ENCODE measurements at regions not wholly inside any gene's neighbourhood (a gene's known extent, or its start where the extent isn't known, plus 50 kb on each side); places are given as distances from the start of the nearest gene placed in this dataset.

- H3K27me3 ChIP-seq (ENCODE audit: control insufficient read depth, insufficient read depth, low read length) = no peaks in the 10 kb centered on the region
- H3K4me1 ChIP-seq (ENCODE audit: control insufficient read depth, insufficient read depth, low read length) = no peaks in the 10 kb centered on the region
- no peak overlapping the region for H3K4me2 ChIP-seq (ENCODE audit: low read length)
- H3K4me3 ChIP-seq (ENCODE audit: low read length) = no peak overlapping the region
- H3K9ac ChIP-seq (ENCODE audit: low read depth, low read length) = no peak overlapping the region
- no peaks in the 10 kb centered on the region for H3K9me3 ChIP-seq (replicated peaks; ENCODE audit: low read length)
- no peaks in the 10 kb centered on the region for H3K36me3 ChIP-seq (ENCODE audit: insufficient read depth, low read length)
These were observed 1890.7 kb upstream of the NUDT12 start for GRCh38 chr5:105453216-105453807.

- Histone ChIP-seq H3K4me1 (ENCODE audit: control insufficient read depth, insufficient read depth, low read length) (no peaks in the 10 kb centered on the region), H3K9me3 (replicated peaks; ENCODE audit: low read length) (no peaks in the 10 kb centered on the region), H3K4me3 (ENCODE audit: low read length) (no peak overlapping the region), H3K4me2 (ENCODE audit: low read length) (no peak overlapping the region), H3K36me3 (ENCODE audit: insufficient read depth, low read length) (no peaks in the 10 kb centered on the region), H3K9ac (ENCODE audit: low read depth, low read length) (no peak overlapping the region), H3K27me3 (ENCODE audit: control insufficient read depth, insufficient read depth, low read length) (no peaks in the 10 kb centered on the region)
These were observed 1885.7 kb upstream of the NUDT12 start for GRCh38 chr5:105448271-105448670.

- Histone ChIP-seq H3K9me3 (replicated peaks; ENCODE audit: low read length) (no peaks in the 10 kb centered on the region), H3K27me3 (ENCODE audit: control insufficient read depth, insufficient read depth, low read length) (no peaks in the 10 kb centered on the region), H3K4me3 (ENCODE audit: low read length) (no peak overlapping the region), H3K9ac (ENCODE audit: low read depth, low read length) (no peak overlapping the region), H3K4me1 (ENCODE audit: control insufficient read depth, insufficient read depth, low read length) (no peaks in the 10 kb centered on the region), H3K36me3 (ENCODE audit: insufficient read depth, low read length) (no peaks in the 10 kb centered on the region), H3K4me2 (ENCODE audit: low read length) (no peak overlapping the region)
These were observed 1867.9 kb upstream of the NUDT12 start for GRCh38 chr5:105430516-105430915.

GRCh38 chr5:105428451-105429380 lies 1866.1 kb upstream of the NUDT12 start:
- no peaks in the 10 kb centered on the region for H3K4me1 ChIP-seq (ENCODE audit: control insufficient read depth, insufficient read depth, low read length)
- no peaks in the 10 kb centered on the region for H3K27me3 ChIP-seq (ENCODE audit: control insufficient read depth, insufficient read depth, low read length)
- H3K4me3 ChIP-seq (ENCODE audit: low read length) = no peak overlapping the region
- no peak overlapping the region for H3K9ac ChIP-seq (ENCODE audit: low read depth, low read length)
- H3K4me2 ChIP-seq (ENCODE audit: low read length) = no peak overlapping the region
- H3K9me3 ChIP-seq (replicated peaks; ENCODE audit: low read length) = no peaks in the 10 kb centered on the region
- H3K36me3 ChIP-seq (ENCODE audit: insufficient read depth, low read length) = no peaks in the 10 kb centered on the region

GRCh38 chr5:105414067-105414466 lies 1851.5 kb upstream of the NUDT12 start:
- Histone ChIP-seq H3K9me3 (replicated peaks; ENCODE audit: low read length) (no peaks in the 10 kb centered on the region), H3K9ac (ENCODE audit: low read depth, low read length) (no peak overlapping the region), H3K4me1 (ENCODE audit: control insufficient read depth, insufficient read depth, low read length) (no peaks in the 10 kb centered on the region), H3K4me2 (ENCODE audit: low read length) (no peak overlapping the region), H3K4me3 (ENCODE audit: low read length) (no peak overlapping the region), H3K27me3 (ENCODE audit: control insufficient read depth, insufficient read depth, low read length) (no peaks in the 10 kb centered on the region), H3K36me3 (ENCODE audit: insufficient read depth, low read length) (no peaks in the 10 kb centered on the region)

- Histone ChIP-seq H3K4me1 (ENCODE audit: control insufficient read depth, insufficient read depth, low read length) (no peaks in the 10 kb centered on the region), H3K36me3 (ENCODE audit: insufficient read depth, low read length) (no peaks in the 10 kb centered on the region), H3K4me3 (ENCODE audit: low read length) (no peak overlapping the region), H3K4me2 (ENCODE audit: low read length) (no peak overlapping the region), H3K9me3 (replicated peaks; ENCODE audit: low read length) (no peaks in the 10 kb centered on the region), H3K9ac (ENCODE audit: low read depth, low read length) (no peak overlapping the region), H3K27me3 (ENCODE audit: control insufficient read depth, insufficient read depth, low read length) (no peaks in the 10 kb centered on the region)
These were observed 1850.9 kb upstream of the NUDT12 start for GRCh38 chr5:105413406-105413990.

- no peaks in the 10 kb centered on the region for H3K9me3 ChIP-seq (replicated peaks; ENCODE audit: low read length)
- H3K36me3 ChIP-seq (ENCODE audit: insufficient read depth, low read length) = no peaks in the 10 kb centered on the region
- H3K9ac ChIP-seq (ENCODE audit: low read depth, low read length) = no peak overlapping the region
- no peaks in the 10 kb centered on the region for H3K27me3 ChIP-seq (ENCODE audit: control insufficient read depth, insufficient read depth, low read length)
- H3K4me1 ChIP-seq (ENCODE audit: control insufficient read depth, insufficient read depth, low read length) = no peaks in the 10 kb centered on the region
- no peak overlapping the region for H3K4me3 ChIP-seq (ENCODE audit: low read length)
- no peak overlapping the region for H3K4me2 ChIP-seq (ENCODE audit: low read length)
These were observed 1847.1 kb upstream of the NUDT12 start for GRCh38 chr5:105409695-105410094.

GRCh38 chr5:105407200-105407599 lies 1844.6 kb upstream of the NUDT12 start:
- no peak overlapping the region for H3K4me2 ChIP-seq (ENCODE audit: low read length)
- H3K4me1 ChIP-seq (ENCODE audit: control insufficient read depth, insufficient read depth, low read length) = no peaks in the 10 kb centered on the region
- no peaks in the 10 kb centered on the region for H3K36me3 ChIP-seq (ENCODE audit: insufficient read depth, low read length)
- H3K27me3 ChIP-seq (ENCODE audit: control insufficient read depth, insufficient read depth, low read length) = no peaks in the 10 kb centered on the region
- no peak overlapping the region for H3K4me3 ChIP-seq (ENCODE audit: low read length)
- no peaks in the 10 kb centered on the region for H3K9me3 ChIP-seq (replicated peaks; ENCODE audit: low read length)
- no peak overlapping the region for H3K9ac ChIP-seq (ENCODE audit: low read depth, low read length)

- no peaks in the 10 kb centered on the region for H3K9me3 ChIP-seq (replicated peaks; ENCODE audit: low read length)
- no peaks in the 10 kb centered on the region for H3K27me3 ChIP-seq (ENCODE audit: control insufficient read depth, insufficient read depth, low read length)
- H3K4me3 ChIP-seq (ENCODE audit: low read length) = no peak overlapping the region
- no peaks in the 10 kb centered on the region for H3K36me3 ChIP-seq (ENCODE audit: insufficient read depth, low read length)
- no peak overlapping the region for H3K4me2 ChIP-seq (ENCODE audit: low read length)
- H3K4me1 ChIP-seq (ENCODE audit: control insufficient read depth, insufficient read depth, low read length) = no peaks in the 10 kb centered on the region
- H3K9ac ChIP-seq (ENCODE audit: low read depth, low read length) = no peak overlapping the region
These were observed 1835.2 kb upstream of the NUDT12 start for GRCh38 chr5:105397749-105398148.

GRCh38 chr5:105392710-105393149 lies 1830.1 kb upstream of the NUDT12 start:
- H3K4me3 ChIP-seq (ENCODE audit: low read length) = no peak overlapping the region

GRCh38 chr5:105392122-105392709 lies 1829.6 kb upstream of the NUDT12 start:
- Histone ChIP-seq H3K4me2 (ENCODE audit: low read length) (no peak overlapping the region), H3K4me3 (ENCODE audit: low read length) (no peak overlapping the region), H3K36me3 (ENCODE audit: insufficient read depth, low read length) (no peaks in the 10 kb centered on the region), H3K9ac (ENCODE audit: low read depth, low read length) (no peak overlapping the region), H3K27me3 (ENCODE audit: control insufficient read depth, insufficient read depth, low read length) (no peaks in the 10 kb centered on the region), H3K4me1 (ENCODE audit: control insufficient read depth, insufficient read depth, low read length) (no peaks in the 10 kb centered on the region), H3K9me3 (replicated peaks; ENCODE audit: low read length) (no peaks in the 10 kb centered on the region)

More at GRCh38 chr5:105392710-105393149, 1830.1 kb upstream of the NUDT12 start:
- no peak overlapping the region for H3K9ac ChIP-seq (ENCODE audit: low read depth, low read length)
- H3K4me2 ChIP-seq (ENCODE audit: low read length) = no peak overlapping the region
- no peaks in the 10 kb centered on the region for H3K27me3 ChIP-seq (ENCODE audit: control insufficient read depth, insufficient read depth, low read length)
- H3K4me1 ChIP-seq (ENCODE audit: control insufficient read depth, insufficient read depth, low read length) = no peaks in the 10 kb centered on the region
- no peaks in the 10 kb centered on the region for H3K9me3 ChIP-seq (replicated peaks; ENCODE audit: low read length)
- H3K36me3 ChIP-seq (ENCODE audit: insufficient read depth, low read length) = no peaks in the 10 kb centered on the region

Measured in skeletal muscle satellite cell (primary cell).